NCI-H1930 (cell line): ENCODE measurements at regions not wholly inside any gene's neighbourhood (a gene's known extent, or its start where the extent isn't known, plus 50 kb on each side); places are given as distances from the start of the nearest gene placed in this dataset.
"Not testable (repeated sequence)": the region's sequence is repeated elsewhere in the genome, so short reads cannot be mapped to it uniquely, and the experiment has no call there.

Experiments
- DNase-seq, 2 experiments: peaks; one replicate each; lab custom pipeline; 2025; lab: John Stamatoyannopoulos, UW

DNA sequence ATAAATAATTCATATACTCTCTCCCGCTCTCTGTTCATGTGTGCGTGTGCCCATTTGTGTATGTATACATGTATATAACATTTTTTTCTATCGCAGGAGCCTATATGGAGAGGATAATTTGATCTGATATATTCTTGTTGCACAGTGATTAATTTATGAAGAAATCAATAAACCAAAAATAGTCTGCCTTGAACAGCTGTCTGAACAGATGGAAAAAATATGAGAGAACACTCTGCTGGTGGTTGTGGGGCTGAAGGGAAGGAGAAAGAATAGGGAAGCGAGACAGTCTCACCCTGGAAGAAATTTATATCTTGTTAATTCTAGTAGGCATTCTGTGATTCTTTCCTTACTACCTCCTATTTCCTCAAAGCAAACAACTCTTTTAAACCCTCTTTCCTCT, 96.6 kb upstream of the B3GAT2 start:
- no peak for DNase-seq

DNA sequence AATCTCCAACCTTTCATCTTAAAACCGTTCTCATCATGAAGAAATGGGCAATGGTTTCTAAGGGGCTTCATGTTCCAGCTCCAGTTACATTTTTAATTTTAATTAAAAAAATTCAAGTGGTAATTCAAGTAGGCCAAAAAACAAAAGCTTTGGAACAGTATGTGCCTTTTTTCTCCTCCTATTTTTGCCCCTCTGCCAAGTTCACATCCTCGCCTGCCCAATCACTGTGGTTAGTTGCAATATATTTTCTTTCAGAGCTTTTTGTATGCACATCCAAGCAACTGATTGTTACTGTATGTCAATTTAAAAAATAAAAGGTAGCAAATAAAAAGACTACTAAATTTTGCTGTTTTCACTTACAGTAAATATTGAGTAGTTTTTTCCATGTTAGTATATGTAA, 99.8 kb upstream of the B3GAT2 start:
- no peak for DNase-seq

DNA sequence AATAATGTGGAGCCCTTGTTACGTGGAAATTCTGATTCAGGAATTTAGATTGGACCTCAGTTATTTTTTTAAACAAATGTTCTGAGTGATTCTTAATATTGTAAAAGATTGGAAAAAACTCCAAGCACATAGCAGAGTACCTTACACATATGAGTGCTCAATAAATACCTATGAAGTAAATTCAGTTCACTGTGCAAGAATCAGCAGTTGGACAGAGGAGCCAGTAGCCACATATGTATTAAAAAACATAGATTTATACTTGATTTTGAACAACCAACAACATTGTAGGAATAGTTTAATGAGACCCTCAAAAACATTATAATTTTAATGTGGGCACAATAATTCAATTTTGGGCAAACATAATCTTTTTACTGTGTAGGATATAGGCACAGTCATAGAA, 109.3 kb upstream of the B3GAT2 start:
- DNase-seq = no peak

- no peak for DNase-seq
Measured at GRCh38 chr6:71067816-71068215, 111.0 kb upstream of the B3GAT2 start.

- no peak for DNase-seq
Measured at GRCh38 chr6:71072508-71072907, 115.6 kb upstream of the B3GAT2 start.

- no peak for DNase-seq
Measured at GRCh38 chr6:71077655-71078054, 120.8 kb upstream of the B3GAT2 start.

GRCh38 chr6:71079677-71080076, 122.8 kb upstream of the B3GAT2 start:
- DNase-seq = no peak

DNA sequence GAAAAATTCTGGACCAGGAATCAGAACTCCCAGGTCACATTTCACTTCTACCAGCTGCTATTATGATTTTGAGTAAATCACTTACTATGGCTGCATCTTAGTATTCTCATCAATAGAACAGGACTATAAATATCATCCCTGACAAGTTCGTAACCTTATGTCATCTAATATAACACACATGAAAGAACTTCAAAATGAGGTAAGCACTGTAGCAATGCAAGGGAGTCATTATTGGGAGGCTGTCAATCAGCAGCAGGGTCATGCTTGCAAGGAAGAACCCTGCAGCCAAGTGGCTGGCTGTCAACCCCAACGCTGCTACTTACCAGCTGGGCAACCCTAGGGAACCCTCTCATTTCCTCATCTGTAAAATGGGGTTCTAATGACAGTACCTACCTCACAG, 123.3 kb upstream of the B3GAT2 start:
- DNase-seq = no peak

GRCh38 chr6:71080826-71081225, 124.0 kb upstream of the B3GAT2 start:
- DNase-seq = no peak

DNA sequence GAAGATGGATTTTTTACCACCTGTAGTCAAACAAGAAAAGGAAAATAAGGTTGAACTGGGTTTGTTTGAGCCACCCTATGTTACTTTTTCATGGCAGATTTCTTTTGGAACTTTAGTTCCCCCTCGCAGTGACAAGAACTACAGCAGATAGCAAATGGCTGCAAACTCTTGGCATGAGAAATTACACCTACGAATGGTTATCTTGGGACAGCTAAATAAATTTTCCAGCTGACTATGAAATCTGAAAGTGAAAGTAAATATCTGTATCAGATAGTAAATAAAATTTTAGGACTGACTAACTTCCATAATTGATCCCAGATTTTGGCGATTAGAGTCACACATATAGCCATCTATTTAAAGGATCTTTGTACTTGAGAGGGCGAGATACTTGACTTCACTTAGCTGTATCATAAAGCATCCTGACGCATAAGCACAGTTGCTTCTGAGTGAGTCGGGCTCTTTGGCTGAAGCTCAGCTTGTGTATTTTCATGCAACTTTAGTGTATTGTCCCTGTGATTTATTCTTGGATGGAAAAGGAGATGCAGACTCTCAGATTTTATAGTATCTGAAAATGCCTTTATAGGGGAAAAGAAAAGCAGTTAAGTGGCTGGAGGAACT, 125.3 kb upstream of the B3GAT2 start:
- DNase-seq = no peak

DNA sequence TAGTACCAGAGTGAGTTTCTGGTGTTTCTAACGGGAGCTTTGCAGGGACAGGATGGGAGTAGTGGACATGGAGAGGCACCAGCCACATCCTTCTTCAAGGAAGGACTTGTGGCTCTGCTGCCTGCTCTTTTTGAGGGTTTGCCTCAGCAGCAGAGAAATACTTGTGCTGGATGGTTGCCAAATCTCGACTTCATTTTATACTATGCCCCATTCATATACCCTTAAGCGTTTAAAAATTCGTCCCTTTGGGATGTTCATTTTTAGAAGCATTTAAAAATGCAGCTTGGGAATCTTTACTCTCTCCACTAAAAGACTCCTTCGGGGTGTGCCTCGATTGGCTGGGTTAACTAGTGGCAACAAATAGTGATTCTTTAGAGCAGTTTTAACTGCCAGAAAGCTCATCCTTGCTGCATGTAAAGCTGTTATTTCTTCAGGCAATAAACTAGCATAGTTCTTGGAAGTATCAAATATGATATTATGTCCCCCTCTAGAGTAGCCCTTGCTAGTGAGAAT, 126.5 kb upstream of the B3GAT2 start:
- no peak for DNase-seq

GRCh38 chr6:71088166-71088565, 131.3 kb upstream of the B3GAT2 start:
- no peak for DNase-seq

DNA sequence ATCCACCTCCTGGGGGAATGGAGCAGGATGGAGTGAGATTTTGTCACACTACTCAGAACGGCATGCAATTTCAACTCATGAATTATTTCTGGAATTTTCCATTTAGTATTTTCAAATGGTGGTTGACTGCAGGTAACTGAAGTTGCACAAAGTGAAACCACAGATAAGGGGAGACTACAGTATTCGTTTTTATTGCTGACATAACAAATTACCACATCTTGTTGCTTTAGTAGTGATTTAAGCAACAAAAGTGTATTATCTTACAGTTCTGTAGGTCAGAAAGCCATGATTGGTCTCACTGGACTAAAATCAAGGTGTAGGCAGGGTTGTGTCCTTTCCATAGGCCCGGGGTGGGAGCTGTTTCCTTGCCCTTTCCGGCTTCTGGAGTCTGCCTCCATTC, 133.4 kb upstream of the B3GAT2 start:
- DNase-seq = no peak

- no peak for DNase-seq
Measured at GRCh38 chr6:71091167-71091566, 134.3 kb upstream of the B3GAT2 start.

DNA sequence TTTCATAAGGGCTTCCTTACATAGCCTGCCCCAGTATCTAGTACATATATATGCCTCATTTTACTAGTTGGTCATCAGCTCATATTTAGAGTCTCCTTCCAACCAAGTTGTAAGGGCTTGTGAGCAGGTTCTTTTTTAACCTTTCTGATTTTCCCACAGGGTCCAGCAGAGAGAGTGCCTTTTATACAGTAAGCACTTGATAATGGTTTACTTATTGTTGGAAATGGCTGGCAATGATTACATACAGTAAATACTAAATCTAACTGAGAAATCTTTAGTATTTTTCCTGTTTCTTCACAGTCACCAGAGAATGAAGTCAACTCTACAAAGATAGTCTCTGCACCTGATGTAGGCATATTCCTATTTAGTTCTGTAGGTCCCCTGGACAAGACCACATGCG, 135.1 kb upstream of the B3GAT2 start:
- no peak for DNase-seq

GRCh38 chr6:71097264-71097663, 140.4 kb upstream of the B3GAT2 start:
- not testable (repeated sequence) for DNase-seq

- no peak for DNase-seq
Measured at GRCh38 chr6:71099649-71100048, 142.8 kb upstream of the B3GAT2 start.

GRCh38 chr6:71103130-71103529, 146.3 kb upstream of the B3GAT2 start:
- no peak for DNase-seq

- DNase-seq = no peak
Measured at GRCh38 chr6:71103641-71104040, 146.8 kb upstream of the B3GAT2 start.

DNA sequence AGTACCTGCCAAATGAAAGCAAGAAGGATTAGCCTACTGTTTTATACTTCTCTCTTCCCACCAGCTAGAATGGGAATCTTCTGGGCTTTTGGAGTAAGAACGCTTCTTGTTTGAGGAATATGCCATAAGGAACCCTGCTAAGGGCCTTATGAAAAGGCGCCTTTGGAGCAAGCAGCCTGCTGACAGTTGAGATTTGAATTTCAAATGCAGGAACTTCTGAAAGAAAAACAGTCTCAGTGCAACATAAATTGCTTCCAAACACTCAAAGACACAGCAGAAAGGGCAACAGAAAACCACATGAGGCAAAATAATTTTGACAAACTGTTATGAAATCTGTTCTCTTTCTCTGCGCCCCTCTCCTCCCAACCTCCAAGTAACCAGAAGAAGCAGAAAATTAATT, 149.4 kb upstream of the B3GAT2 start:
- no peak for DNase-seq

- no peak for DNase-seq
Measured at GRCh38 chr6:71107911-71108420, 151.1 kb upstream of the B3GAT2 start.

GRCh38 chr6:71114544-71114943, 157.7 kb upstream of the B3GAT2 start:
- no peak for DNase-seq

- no peak for DNase-seq
Measured at GRCh38 chr6:71114986-71115385, 158.1 kb upstream of the B3GAT2 start.

DNA sequence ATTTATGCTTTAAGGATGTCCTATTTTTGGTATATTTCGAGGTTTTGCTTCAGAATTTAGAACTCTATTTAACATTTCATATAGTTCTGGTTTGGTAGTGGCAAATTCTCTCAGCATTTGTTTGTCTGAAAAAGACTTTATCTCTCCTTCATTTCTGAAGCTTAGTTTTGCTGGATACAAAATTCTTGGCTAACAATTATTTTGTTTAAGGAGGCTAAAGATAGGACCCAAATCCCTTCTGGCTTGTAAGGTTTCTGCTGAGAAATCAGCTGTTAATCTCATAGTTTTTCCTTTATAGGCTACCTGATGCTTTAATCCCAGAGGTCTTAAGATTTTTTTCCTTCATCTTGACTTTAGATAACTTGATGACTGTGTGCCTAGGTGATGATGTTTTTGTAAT, 162.7 kb upstream of the B3GAT2 start:
- DNase-seq = no peak
